Dermis microvascular lymphatic vessel endothelial cell (primary cell): ENCODE measurements at regions not wholly inside any gene's neighbourhood (a gene's known extent, or its start where the extent isn't known, plus 50 kb on each side); places are given as distances from the start of the nearest gene placed in this dataset.
"Not testable (repeated sequence)": the region's sequence is repeated elsewhere in the genome, so short reads cannot be mapped to it uniquely, and the experiment has no call there.

ENCODE experiments used
- DNase-seq, 2 donors: peaks; one replicate each; pipeline versions ENCODE4 v3.0.0 to v3.0.0-alpha.2; 2010; ENCODE audit warnings: low read depth in 2 of 2

- DNase-seq = no peak
Measured at GRCh38 chr9:90198956-90199355, 443.7 kb downstream of the DIRAS2 start.

GRCh38 chr9:90201766-90202165, 440.9 kb downstream of the DIRAS2 start:
- no peak for DNase-seq

DNA sequence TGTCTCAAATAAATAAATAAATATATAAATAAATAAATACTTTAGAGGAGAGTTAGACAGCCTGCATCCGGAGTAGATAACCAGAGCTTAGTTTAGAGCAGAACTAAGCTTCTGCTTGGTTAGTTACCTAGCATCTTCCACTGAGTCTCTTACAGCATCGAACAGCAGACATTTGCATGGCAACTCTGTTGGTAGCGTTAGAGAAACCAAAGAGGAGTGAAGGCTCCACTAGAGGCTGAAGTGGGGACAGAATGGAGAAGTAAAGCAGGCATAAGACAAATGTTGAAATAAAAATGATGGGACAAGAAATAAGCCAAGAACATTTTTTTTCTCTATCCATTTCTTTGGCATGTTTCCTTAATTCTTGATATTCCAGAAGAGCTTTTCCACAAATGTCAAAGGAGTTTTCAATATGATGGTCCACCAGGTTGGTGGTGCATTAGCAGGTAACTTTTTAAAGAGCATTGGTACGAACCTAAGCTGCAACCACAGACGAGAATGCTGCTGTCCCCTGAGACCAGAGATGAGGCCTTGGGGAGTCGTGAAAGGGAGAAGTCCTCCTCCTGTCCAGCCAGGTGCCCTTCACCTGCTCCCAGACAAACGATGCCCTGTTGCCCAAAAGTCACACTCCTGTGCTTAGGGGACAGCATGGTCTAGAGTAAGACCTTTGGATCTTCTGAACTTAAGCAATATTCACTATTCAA, 438.3 kb downstream of the DIRAS2 start:
- DNase-seq = no peak

- not testable (repeated sequence) for DNase-seq
Measured at GRCh38 chr9:90213045-90213444, 429.6 kb downstream of the DIRAS2 start.

DNA sequence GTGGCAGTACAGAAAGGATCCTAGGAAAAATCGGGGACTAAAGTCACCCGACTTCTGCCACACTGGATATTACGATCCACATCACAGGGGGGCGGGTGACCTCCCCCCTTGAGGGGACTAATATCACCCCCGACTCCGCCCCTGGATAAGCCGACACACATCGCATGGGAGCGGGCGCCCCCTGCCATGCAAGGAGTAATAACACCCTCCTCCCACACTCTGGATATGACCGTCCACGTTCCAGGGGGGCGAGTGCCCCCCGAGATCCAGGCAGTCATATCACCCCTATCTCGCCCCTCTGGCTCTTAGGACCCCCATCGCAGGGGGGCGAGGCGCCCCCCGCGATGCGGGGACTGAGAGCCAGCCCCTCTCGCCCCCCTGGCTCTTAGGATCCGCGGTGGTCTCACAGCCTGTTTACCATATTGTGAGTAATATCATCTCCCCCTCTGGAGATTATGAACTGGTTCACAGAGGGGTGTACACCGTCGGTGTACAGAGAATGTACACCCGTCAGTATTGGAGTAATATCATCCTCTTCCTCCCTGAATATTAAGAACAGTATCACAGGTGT, 423.0 kb downstream of the DIRAS2 start:
- DNase-seq = no peak

DNA sequence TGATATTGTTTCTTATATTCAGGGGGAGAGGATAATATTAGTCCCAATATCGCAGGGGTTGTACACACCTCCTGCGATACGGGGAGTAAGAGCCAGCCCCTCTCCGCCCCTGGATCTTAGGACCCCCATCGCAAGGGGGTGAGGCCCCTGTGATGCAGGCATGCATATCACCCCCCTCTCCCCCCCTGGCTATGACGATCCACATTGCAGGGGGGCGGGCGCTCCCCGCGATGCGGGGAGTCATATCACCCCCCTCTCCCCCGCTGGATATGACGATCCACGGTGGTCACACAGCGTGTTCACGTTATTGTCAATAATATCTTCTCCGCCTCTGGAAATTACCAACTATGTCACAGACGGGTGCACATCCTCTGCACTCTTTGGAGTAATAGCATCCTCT, 420.7 kb downstream of the DIRAS2 start:
- DNase-seq = not testable (repeated sequence)

DNA sequence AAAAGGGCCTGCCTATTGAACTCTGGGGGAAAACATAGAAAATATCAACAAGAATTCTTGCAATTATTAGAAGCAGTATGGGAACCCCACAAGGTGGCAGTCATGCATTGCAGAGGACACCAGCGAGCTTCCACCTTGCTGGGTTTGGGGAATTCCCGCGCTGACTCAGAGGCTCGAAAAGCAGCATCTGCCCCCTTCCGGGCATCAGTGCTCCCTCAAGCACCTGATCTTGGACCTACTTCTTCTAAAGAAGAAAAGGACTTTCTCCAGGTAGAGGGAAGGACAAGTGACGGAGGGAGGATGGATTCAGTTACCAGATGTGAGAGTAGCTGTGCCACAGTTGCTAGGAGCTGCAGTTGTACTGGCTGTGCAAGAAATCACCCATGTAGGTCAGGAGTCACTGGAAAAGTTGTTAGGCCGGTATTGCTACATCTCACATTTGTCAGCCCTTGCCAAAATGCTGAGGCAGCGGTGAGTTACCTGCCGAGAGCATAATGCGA, 415.7 kb downstream of the DIRAS2 start:
- DNase-seq = peak; percentile 1 to 4

DNA sequence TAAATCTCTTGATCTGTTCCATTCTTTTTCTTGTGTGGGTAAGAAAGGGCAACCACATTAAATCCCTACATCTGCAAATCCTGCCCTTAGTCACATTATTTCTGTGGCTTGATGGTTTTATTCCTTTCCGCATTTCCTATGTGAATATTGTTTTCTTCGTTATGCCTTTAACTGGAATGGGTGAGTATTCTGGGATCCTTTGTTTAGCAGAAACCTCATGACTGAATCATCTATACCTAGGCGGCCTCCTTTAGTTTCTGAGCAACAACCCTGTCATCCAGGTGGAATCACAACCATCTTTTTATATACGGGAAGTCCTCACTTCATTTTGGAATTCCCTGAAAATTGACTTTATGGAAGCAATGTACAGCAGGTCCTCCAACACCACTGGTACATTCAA, 409.5 kb downstream of the DIRAS2 start:
- DNase-seq = not testable (repeated sequence)

DNA sequence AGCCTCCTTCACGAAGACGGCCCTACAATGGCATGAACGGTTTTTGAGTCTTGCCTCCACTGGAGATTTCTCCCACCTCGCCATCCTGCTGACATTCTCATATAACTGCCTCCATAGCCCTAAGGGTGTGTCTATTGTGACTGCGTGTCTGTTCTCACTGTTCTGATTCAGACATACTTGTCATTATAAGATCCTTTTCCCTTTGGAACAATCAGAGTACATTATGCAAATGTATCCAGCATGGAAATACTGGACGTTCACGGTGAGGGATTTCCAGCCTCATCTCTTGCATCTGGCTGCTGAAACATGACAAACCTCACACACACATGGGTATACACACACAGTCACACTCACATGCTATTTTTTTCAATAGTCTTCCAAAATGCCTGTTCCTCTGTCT, 402.1 kb downstream of the DIRAS2 start:
- no peak for DNase-seq

DNA sequence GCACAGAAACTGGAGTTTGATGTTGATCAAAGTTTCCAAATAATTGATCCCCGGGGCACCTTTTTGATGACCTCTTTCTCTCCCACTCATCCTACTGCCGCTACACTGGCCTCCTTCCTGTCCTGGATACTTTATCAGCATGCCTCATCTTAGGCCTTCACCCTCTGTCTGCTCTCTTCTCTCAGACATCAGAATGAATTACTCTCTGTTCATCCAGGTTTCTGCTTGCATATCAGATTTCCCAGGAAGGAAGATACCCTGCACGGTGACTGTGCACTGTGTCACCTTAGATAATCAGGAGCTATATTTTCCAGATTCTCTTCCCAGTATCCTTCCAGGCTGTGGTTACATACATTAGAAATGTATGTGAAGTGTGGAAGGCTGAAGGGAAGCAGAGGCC, 397.0 kb downstream of the DIRAS2 start:
- DNase-seq = no peak

DNA sequence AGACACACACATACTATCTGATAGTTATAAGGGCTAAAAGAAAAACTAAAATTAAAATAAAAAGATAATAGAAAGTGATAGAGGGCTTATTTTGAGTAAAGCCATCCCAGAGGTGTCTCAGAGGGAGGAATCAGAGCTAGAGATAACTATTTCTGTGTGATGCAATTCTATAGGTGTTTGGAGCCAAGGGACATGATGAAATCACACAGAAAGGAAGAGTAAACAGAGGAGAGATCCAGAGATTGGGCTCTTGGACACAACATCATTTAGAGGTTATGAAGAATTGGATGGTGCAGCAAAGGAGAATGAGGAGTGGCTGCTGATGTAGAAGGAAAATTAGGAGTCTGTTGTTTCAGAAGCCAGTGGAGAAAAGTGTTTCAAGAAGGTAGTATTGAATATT, 393.5 kb downstream of the DIRAS2 start:
- no peak for DNase-seq

DNA sequence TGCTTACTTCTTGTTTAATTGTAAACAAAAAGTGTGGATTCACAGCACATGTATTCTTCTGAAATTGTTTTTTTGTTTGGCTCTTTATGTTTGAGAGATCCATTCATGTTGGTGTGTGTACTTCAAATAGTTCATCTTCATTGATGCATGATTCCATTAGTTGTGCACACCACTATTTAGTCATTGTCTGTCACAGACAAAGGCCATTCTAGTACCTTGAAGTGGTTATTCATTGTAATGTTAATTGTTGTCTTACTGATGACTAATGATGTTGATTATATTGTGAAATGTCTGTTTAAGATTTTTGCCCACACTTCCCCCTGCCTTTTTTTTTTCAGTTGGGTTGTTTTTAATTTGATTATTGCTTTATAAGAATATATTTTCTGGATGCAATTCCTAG, 391.3 kb downstream of the DIRAS2 start:
- no peak for DNase-seq

- DNase-seq = no peak
Measured at GRCh38 chr9:90256345-90256744, 386.3 kb downstream of the DIRAS2 start.

- DNase-seq = no peak
Measured at GRCh38 chr9:90259311-90260246, 383.0 kb downstream of the DIRAS2 start.

DNA sequence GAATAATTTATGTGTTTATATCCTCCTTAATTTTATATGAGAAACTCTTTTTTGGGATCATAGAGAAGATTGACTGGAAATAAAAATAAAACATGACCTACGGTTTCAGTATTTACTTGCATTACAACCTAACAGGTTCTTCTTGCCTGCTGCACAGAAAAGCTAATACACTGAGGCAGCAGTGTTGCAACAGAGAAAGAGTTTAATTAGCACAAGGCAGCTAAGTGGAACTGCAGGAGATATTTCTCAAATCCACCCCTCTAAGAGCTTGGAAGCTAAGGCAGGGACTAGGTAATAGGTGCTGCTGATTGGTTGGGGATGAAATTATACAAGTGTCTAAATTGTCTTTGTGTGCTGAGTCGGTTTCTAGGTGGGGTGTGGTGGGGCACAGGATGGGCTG, 380.9 kb downstream of the DIRAS2 start:
- no peak for DNase-seq

DNA sequence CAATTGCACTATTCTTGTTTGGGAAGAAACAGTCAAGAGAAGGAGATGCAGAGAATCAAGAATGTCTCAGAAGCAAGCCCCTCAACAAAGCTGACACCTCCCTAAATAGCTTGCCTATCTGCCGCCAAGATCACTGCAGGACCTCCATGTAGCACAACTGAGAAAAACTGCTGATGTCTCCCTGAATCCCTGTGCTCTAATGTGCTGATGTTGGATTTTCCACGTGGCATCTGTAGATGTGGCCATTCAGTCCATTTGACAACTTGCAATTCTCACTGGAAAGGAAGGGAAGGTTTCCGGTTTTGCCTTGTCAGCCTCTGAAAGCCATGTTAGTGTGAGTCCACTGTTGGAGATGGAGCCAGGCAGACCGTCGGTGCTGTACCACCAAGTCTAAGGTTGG, 374.0 kb downstream of the DIRAS2 start:
- no peak for DNase-seq

DNA sequence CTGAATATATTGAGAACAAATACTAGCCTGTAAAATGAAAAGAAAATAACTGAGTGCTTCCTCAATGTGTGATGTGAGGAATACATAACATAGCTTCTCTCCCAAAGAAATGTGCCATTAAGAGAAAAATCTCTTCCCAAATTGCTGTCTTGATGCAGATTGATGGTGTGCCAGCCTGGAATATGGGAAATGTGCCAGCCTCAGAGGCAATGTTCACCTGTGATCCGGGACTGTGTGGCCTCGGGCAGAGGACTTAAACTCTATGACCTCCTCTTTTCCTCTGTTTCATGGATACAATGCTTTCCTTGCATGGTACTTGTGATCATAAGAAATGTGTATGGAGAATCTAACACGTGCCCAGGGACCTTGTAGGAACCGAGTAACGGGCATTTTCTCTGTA, 370.9 kb downstream of the DIRAS2 start:
- DNase-seq = no peak

GRCh38 chr9:90274725-90275124, 367.9 kb downstream of the DIRAS2 start:
- DNase-seq = no peak

GRCh38 chr9:90285946-90286345, 356.7 kb downstream of the DIRAS2 start:
- DNase-seq = no peak

GRCh38 chr9:90287567-90288274, 354.9 kb downstream of the DIRAS2 start:
- no peak for DNase-seq

DNA sequence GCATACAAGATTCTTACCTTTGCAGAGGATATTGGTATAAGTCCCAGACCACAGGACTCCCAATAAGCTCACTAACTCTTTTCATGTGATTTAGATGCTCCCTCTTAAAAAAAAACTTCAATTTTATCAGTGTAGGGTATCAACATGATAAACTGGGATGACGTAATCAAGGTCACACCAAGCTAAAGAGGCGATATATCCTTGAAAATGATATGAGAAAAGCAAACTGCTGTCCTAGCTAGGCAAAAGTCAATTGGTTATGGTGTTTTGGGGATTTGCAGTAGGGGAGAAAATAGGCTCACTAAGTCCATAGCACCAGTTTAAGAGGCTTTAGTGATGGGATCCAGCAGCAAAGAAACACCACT, 354.4 kb downstream of the DIRAS2 start:
- DNase-seq = no peak
